GM19438 (cell line): ENCODE measurements at regions not wholly inside any gene's neighbourhood (a gene's known extent, or its start where the extent isn't known, plus 50 kb on each side); places are given as distances from the start of the nearest gene placed in this dataset.

Experiments
- ATAC-seq: cut with Tn5 transposase; IDR thresholded peaks from one replicate; pipeline ENCODE4 v1.9.1; 2021; ENCODE audit warnings: low read depth; ENCODE audit not compliant: unreplicated experiment

DNA sequence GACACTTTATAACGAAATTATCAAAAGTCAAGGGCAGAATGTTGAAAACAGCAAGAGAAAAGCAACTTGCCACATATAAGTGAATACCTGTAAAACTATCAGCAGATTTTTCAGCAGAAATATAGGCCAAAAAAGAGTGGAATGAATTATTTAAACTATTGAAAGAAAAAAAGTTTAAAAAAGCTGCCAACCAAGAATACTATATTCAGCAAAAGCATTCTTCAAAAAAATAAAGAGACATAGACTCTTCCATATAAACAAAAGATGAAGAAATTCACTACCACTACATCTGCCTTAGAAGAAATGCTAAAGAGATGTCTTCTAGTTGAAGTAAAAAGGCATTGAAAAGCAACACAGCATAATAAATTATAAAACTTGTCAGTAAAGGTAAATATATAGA lies 80.6 kb upstream of the CPNE8 start:
- ATAC-seq: no peak

GRCh38 chr12:38984388-38984787 lies 79.0 kb upstream of the CPNE8 start:
- ATAC-seq: no peak

GRCh38 chr12:38983117-38983571 lies 77.8 kb upstream of the CPNE8 start:
- no peak for ATAC-seq

GRCh38 chr12:38977132-38977531 lies 71.7 kb upstream of the CPNE8 start:
- ATAC-seq: no peak

- no peak for ATAC-seq
Measured at GRCh38 chr12:38969706-38970105, 64.3 kb upstream of the CPNE8 start.

- no peak for ATAC-seq
Measured at GRCh38 chr12:38961683-38962082, 56.3 kb upstream of the CPNE8 start.

GRCh38 chr12:38961012-38961411 lies 55.6 kb upstream of the CPNE8 start:
- no peak for ATAC-seq

DNA sequence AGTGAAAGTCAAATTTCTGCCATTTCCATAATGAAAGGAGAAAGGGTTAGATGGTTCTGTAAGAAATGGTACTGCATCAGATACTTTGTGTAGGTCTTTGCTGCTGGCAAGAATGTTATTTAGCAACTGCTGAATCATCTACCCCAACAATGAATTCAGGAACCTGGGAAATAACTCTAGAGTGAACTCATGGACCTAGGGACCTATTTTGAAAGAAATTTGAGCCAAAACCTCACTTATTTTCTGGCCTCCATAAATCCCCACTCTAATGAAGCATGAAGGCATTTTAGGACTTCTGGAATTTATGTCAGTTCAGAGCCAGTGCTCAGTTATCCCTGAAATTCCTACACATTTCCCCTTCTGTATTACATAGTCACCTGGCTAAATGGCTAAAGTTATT lies 50.9 kb upstream of the CPNE8 start:
- ATAC-seq: no peak
